ENCODE measurements at regions not wholly inside any gene's neighbourhood (a gene's known extent, or its start where the extent isn't known, plus 50 kb on each side); places are given as distances from the start of the nearest gene placed in this dataset.
"Not testable (repeated sequence)": the region's sequence is repeated elsewhere in the genome, so short reads cannot be mapped to it uniquely, and the experiment has no call there.

GRCh38 chr9:43089337-43089736, 905.9 kb downstream of the SPATA31A6 start:
- H3K9me3 ChIP-seq; H3K27me3 ChIP-seq; H3K36me3 ChIP-seq (ENCODE audit: low read depth, missing control alignments); H3K4me1 ChIP-seq; intact Hi-C loops (cut with DNase I; ENCODE audit: low total_unique reads); H3K27ac ChIP-seq; H3K4me3 ChIP-seq; DNase-seq: not testable (repeated sequence)
- 54 to 89% methylated on average over 10 to 24 of the region's 25 CpGs for WGBS, 2 donors

DNA sequence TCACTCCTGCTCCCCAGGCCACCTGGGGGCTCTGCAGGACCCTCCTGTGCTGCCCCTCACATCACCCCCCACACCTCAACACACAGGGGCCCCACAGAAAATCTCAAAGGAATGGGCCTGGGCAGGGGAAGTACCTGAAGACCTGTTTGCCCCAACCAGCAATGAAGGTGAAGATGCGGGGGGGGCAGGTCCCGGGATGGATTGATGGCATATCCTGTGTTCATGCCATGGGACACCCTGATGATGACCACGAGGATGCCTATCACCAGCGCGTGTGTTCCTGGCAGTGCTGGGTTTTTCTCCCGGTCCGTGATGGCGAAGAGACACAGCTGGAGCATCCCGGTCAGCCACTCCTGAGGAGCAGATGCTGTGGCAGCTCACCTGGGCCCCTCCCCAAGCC, 926.9 kb downstream of the SPATA31A6 start:
- not testable (repeated sequence) for H3K4me1 ChIP-seq
- 67 to 80% methylated on average over 3 to 9 of the region's 9 CpGs for WGBS, 2 donors

DNA sequence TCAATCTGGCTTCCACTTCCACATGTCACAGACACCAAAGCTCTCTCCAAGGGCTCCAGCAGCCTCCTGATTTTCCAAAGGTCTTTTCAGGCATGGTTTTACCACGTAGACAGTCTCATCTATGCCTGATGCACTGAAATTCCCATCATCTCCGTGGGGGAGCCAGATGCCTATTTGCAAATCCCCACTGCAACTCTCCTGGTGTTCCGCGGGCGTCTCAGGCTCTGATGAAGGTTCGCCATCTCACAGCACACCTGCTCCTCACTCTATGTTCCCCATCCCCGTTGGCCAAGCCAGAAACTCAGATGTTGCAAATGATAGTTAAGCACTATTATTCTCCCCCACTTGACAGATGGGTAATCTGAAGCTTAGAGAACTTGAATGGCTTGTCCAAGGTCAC, 929.4 kb downstream of the SPATA31A6 start:
- H3K27me3 ChIP-seq; H3K36me3 ChIP-seq (ENCODE audit: low read depth, missing control alignments); DNase-seq; H3K4me3 ChIP-seq; H3K27ac ChIP-seq; H3K4me1 ChIP-seq; intact Hi-C loops (cut with DNase I; ENCODE audit: low total_unique reads); H3K9me3 ChIP-seq: not testable (repeated sequence)
- 56 to 68% methylated on average over 7 of the region's 7 CpGs for WGBS, 2 donors

More for the DNA sequence above, 926.9 kb downstream of the SPATA31A6 start:
- H3K36me3 ChIP-seq (ENCODE audit: low read depth, missing control alignments); DNase-seq; intact Hi-C loops (cut with DNase I; ENCODE audit: low total_unique reads); H3K9me3 ChIP-seq; H3K27ac ChIP-seq; H3K4me3 ChIP-seq; H3K27me3 ChIP-seq: not testable (repeated sequence)

- H3K27ac ChIP-seq, DNase-seq: not testable (repeated sequence)
- WGBS, 2 donors: 33 to 55% methylated on average over 5 to 6 of the region's 6 CpGs
These were observed 932.4 kb downstream of the SPATA31A6 start for GRCh38 chr9:43115813-43116229.

DNA sequence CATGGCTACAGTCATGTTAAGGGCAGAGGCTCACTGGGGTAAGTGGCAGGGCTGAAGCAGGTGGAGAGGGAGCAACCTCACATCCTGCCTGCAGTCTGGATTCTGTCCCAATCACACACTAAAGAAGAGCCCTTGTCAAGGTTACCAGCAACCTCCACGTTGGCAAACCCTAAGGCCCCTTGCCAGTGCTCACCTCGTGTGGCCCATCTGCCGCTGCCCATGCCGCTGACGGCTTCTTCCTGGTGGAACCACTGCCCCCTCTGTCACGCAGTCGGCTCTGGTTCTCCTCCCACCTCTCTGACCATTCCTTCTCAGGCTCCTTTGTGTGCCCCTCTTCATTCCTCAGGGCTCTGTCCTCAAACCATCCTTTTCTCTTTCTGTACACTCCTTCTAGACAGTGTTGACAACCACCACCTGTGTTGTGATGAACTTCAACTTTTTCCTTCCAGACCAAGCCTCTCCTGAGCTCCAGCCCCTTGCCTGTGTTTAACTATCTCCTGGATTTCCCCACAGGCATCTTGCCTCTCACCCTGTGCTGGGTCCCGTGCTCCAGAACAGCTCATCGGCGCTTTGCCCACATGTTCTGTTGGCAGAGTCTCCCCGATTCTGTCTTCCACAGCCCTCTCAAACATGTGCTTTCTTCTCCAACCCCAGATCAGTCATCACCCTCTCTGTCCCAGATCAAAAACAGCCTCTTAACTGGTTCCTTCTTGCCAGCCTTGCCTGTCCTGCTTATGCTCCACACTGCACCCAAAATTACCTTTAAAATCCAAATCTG, 934.8 kb downstream of the SPATA31A6 start:
- H3K4me3 ChIP-seq; H3K36me3 ChIP-seq (ENCODE audit: low read depth, missing control alignments); H3K9me3 ChIP-seq; H3K27ac ChIP-seq; H3K4me1 ChIP-seq; intact Hi-C loops (cut with DNase I; ENCODE audit: low total_unique reads); DNase-seq; H3K27me3 ChIP-seq: not testable (repeated sequence)
- 71 to 81% methylated on average over 10 to 11 of the region's 11 CpGs for WGBS, 2 donors

More at GRCh38 chr9:43115813-43116229, 932.4 kb downstream of the SPATA31A6 start:
- intact Hi-C loops (cut with DNase I; ENCODE audit: low total_unique reads); H3K36me3 ChIP-seq (ENCODE audit: low read depth, missing control alignments); H3K9me3 ChIP-seq; H3K4me3 ChIP-seq; H3K27me3 ChIP-seq; H3K4me1 ChIP-seq: not testable (repeated sequence)

- H3K4me3 ChIP-seq; H3K9me3 ChIP-seq; H3K36me3 ChIP-seq (ENCODE audit: low read depth, missing control alignments); intact Hi-C loops (cut with DNase I; ENCODE audit: low total_unique reads); DNase-seq; H3K27ac ChIP-seq; H3K4me1 ChIP-seq; H3K27me3 ChIP-seq: not testable (repeated sequence)
- 50 to 85% methylated on average over 1 to 6 of the region's 7 CpGs for WGBS, 2 donors
These were observed 936.1 kb downstream of the SPATA31A6 start for GRCh38 chr9:43119565-43119964.

- intact Hi-C loops (cut with DNase I; ENCODE audit: low total_unique reads); H3K27ac ChIP-seq; H3K36me3 ChIP-seq (ENCODE audit: low read depth, missing control alignments); H3K27me3 ChIP-seq; H3K9me3 ChIP-seq; H3K4me3 ChIP-seq; DNase-seq; H3K4me1 ChIP-seq: not testable (repeated sequence)
- WGBS, 2 donors: 85% methylated on average over 2 of the region's 3 CpGs; no CpG with 5 or more reads in 1 of the 2 donors
These were observed 936.5 kb downstream of the SPATA31A6 start for GRCh38 chr9:43119978-43120377.

- H3K4me3 ChIP-seq: not testable (repeated sequence)
- 48 to 67% methylated on average over 1 to 3 of the region's 3 CpGs for WGBS, 2 donors
These were observed 942.4 kb downstream of the SPATA31A6 start for GRCh38 chr9:43125894-43126293.

GRCh38 chr9:43127026-43127775, 943.7 kb downstream of the SPATA31A6 start:
- H3K9me3 ChIP-seq; H3K4me3 ChIP-seq; H3K27me3 ChIP-seq; H3K36me3 ChIP-seq (ENCODE audit: low read depth, missing control alignments); intact Hi-C loops (cut with DNase I; ENCODE audit: low total_unique reads); H3K27ac ChIP-seq; H3K4me1 ChIP-seq: not testable (repeated sequence)
- WGBS, 2 donors: 54 to 55% methylated on average over 7 to 11 of the region's 12 CpGs
- peak; percentile 14 for DNase-seq

More at GRCh38 chr9:43125894-43126293, 942.4 kb downstream of the SPATA31A6 start:
- DNase-seq; H3K27ac ChIP-seq; H3K9me3 ChIP-seq; H3K27me3 ChIP-seq; intact Hi-C loops (cut with DNase I; ENCODE audit: low total_unique reads); H3K4me1 ChIP-seq; H3K36me3 ChIP-seq (ENCODE audit: low read depth, missing control alignments): not testable (repeated sequence)

DNA sequence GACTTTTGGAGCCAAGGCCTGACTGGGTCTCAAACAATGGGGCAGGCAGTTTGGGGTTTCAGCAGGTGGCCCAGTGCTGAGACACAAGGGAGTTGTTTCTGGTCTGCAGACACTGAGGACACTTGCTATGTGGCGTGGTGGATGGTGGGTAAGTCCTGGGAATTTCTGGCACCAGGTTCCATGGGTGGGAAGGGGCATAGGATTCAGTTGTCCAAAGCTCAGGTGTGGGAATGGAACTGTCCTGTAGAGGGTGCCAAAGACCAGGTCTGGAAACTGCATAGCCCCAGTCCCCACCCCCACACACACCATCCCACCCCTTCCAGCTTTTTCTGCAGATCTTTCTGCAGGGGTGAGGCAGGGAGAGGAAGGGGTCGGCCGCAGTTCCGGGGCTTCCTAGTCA, 944.5 kb downstream of the SPATA31A6 start:
- H3K36me3 ChIP-seq (ENCODE audit: low read depth, missing control alignments); H3K4me3 ChIP-seq; H3K27ac ChIP-seq; DNase-seq; H3K4me1 ChIP-seq; intact Hi-C loops (cut with DNase I; ENCODE audit: low total_unique reads); H3K27me3 ChIP-seq; H3K9me3 ChIP-seq: not testable (repeated sequence)
- WGBS, 2 donors: 38 to 40% methylated on average over 2 to 4 of the region's 4 CpGs

GRCh38 chr9:43130744-43131171, 947.3 kb downstream of the SPATA31A6 start:
- H3K9me3 ChIP-seq; H3K27me3 ChIP-seq; H3K27ac ChIP-seq; intact Hi-C loops (cut with DNase I; ENCODE audit: low total_unique reads); H3K4me1 ChIP-seq; H3K36me3 ChIP-seq (ENCODE audit: low read depth, missing control alignments); H3K4me3 ChIP-seq: not testable (repeated sequence)
- DNase-seq: peak; percentile 22
- 33 to 41% methylated on average over 2 of the region's 2 CpGs for WGBS, 2 donors

DNA sequence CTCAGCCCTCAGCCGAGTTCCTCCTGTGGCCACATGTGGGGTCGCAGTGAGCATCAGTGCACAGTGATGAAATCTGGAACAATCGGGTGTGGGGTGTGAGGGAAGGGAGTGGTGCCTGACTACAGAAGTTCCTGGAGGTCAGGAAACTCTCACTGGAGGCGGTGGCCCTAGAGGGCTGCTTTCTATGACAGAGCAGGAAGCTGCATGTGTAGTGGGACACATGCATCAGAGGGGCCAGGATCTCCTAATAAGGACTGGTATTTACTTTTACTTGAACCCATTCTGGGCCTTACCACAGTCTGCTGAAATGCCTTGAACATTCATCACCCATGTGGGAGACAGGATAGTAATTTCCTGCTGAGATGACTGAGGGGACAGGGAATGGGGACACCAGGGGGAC, 952.0 kb downstream of the SPATA31A6 start:
- not testable (repeated sequence) for H3K4me3 ChIP-seq; H3K36me3 ChIP-seq (ENCODE audit: low read depth, missing control alignments); DNase-seq

More for the DNA sequence above, 952.0 kb downstream of the SPATA31A6 start:
- H3K9me3 ChIP-seq; H3K4me1 ChIP-seq; intact Hi-C loops (cut with DNase I; ENCODE audit: low total_unique reads); H3K27ac ChIP-seq; H3K27me3 ChIP-seq: not testable (repeated sequence)
- 69% methylated on average over 4 of the region's 4 CpGs; no CpG with 5 or more reads in 1 of the 2 donors for WGBS, 2 donors
